HG02798 (cell line): ENCODE measurements at regions not wholly inside any gene's neighbourhood (a gene's known extent, or its start where the extent isn't known, plus 50 kb on each side); places are given as distances from the start of the nearest gene placed in this dataset.

Experiments used
- ATAC-seq: cut with Tn5 transposase; IDR thresholded peaks from one replicate; pipeline ENCODE4 v1.9.1; 2021; ENCODE audit warnings: mild to moderate bottlenecking; ENCODE audit not compliant: unreplicated experiment, poor library complexity

GRCh38 chr5:1708592-1709141, 91.0 kb downstream of the MRPL36 start:
- no peak for ATAC-seq

DNA sequence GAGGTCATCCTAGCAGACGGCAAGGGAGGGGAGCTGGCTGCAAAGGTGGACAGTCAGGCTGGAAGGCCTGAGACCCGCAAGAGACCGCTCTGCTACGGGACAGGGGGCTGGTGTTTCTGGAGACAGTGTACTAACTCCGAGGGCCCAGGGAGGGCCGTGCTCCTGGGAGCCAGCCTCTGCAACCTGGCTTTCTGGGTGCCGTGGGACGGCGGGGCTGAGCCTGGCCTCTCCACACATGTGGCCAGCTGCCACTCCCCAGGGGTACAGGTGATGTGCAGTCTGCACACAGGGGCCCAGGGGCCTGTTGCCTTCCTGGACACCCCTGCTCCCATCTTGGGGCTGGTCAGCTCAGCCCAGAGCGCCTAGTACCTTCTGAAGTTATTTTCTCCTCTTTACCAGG, 92.2 kb downstream of the MRPL36 start:
- ATAC-seq = no peak

DNA sequence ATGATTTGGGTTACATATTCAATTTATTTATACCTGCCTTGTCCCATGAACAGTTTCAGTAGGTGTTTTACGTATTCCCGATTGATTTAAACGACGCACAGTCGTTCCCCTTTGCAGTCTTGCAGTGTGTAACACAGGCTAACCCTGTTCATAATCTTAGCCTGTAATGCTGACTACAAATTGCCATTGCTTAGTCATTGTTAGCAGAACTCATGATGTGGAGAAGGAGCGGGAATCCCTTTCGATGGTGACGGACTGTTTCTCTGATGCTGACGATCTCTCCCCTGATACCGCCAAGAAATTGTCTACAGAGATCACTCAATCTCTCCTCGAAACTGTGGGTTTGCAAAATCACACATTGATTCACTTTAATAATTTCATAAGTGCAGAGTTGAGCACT, 93.2 kb downstream of the MRPL36 start:
- no peak for ATAC-seq

DNA sequence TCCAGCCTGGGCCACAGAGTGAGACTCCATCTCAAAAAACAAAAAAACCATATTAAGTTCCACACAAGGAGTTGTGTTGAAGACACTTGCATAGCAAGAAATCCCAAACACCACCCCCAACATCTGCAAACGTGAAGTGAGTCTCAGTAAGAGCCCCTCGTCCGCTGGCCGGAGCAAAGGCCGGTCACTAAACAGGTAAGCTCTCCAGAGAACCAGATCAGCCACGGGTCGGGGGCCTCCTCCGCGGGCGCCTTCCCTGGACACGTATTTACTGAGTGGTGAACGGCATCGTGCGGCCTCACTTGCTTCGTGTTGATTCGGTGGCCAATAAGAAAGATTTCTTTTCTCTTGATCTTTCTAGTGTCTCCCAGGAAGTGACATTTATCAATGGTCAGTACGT, 93.6 kb downstream of the MRPL36 start:
- ATAC-seq = no peak

GRCh38 chr5:1704676-1705075, 95.0 kb downstream of the MRPL36 start:
- ATAC-seq = no peak

DNA sequence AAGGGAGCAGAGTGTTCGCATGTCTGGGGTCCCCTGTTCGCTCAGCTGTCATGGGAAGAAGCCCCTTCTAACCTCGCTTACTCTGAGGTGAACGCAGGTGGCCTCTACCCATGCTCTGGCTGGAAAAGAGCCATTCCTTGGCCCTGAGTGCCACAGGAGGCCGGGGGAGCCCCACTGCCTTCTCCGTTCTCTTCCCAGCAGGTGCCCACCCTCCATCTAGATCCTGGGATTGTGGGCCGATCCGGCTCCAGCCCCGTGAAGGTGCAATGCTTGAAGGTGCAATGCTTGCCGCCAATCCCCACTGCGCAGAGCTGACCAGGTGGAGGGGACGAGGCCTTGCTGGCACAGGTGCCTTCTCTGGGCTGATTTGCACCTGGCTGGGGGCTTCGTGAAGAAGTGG, 95.4 kb downstream of the MRPL36 start:
- ATAC-seq = no peak

GRCh38 chr5:1703352-1704050, 96.1 kb downstream of the MRPL36 start:
- ATAC-seq = no peak

- ATAC-seq = no peak
Observed at GRCh38 chr5:1702318-1702717, 97.3 kb downstream of the MRPL36 start.

GRCh38 chr5:1701884-1702283, 97.8 kb downstream of the MRPL36 start:
- no peak for ATAC-seq

- no peak for ATAC-seq
Observed at GRCh38 chr5:1701216-1701864, 98.3 kb downstream of the MRPL36 start.

GRCh38 chr5:1699394-1699793, 100.2 kb downstream of the MRPL36 start:
- no peak for ATAC-seq

DNA sequence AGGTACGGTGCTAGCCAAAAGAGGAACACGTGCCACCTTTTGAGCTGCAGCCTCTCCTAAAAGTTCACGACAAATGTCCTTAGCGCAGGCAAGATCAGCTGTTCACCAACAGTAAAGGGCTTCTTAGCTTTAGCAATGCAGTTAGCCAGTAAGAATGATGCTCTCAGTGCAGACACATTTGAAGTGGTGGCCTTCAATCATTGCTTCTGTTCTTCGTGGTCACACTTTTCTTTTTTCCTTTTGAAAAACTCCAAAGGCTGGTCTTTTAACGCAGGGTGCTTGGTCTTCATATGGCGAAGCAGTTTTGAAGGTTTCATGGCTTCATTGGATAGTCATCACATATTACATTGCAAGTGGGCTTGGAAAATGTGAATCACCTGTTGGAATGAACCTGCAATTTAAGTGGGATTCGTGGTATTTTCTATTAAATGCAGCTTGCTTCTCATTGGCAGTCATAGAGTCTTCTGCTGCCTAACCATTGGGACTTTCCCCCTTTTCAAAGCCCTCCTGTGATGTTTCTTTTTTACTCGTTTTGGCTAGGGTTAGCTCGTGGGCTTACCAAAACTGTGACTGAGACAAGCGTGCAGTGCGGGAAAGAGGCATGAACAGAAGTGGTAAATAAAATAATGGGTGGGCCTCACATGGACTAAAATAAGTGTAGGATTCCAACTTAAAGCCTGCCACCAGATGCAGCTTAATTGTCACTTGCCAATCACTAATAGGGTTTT, 100.9 kb downstream of the MRPL36 start:
- no peak for ATAC-seq

- ATAC-seq = no peak
Observed at GRCh38 chr5:1692381-1692780, 107.3 kb downstream of the MRPL36 start.

GRCh38 chr5:1687301-1687970, 112.2 kb downstream of the MRPL36 start:
- ATAC-seq = no peak

GRCh38 chr5:1686016-1686802, 113.4 kb downstream of the MRPL36 start:
- ATAC-seq = no peak

GRCh38 chr5:1685066-1685465, 114.6 kb downstream of the MRPL36 start:
- no peak for ATAC-seq

DNA sequence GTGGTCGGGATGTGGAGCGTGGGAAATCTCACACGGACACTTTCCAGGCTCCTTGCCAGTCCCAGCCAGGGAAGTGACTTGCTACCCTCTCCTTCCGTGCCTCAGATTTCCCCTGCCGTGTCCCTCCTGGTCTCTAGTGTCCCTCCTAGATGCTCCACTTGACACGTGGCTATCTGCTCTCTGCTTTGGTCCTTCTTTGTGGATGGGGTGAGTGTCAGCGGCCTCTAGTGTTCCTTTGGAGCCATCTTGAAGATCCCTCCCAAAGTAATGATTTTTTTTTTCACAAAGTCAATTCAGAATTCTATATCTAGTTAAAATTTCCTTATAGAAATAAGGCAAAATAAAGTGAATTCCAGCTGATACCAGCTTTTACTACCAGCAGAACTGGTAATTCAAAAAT, 117.7 kb downstream of the MRPL36 start:
- no peak for ATAC-seq

- no peak for ATAC-seq
Observed at GRCh38 chr5:1673042-1673677, 126.5 kb downstream of the MRPL36 start.

DNA sequence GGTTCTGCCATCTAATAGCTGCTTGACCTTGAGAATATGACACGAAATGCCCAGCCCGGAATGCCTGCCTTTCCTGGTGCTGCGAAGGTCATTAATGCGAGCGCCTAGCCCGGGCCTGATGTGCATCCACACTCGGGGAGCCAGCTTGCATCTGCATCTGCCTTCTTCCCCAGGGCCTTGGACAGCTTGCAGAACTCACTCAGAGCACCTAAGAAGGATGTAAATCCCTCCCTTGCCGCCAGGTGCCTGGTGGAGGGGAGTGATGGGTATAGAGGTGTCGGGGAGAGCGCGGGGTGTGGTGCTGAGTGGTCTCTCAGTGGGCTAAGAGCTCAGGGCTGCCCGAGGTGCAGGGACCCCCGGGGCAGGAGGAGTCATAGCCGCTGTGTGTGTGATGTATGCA, 127.2 kb downstream of the MRPL36 start:
- ATAC-seq = no peak
